ENCODE measurements at regions not wholly inside any gene's neighbourhood (a gene's known extent, or its start where the extent isn't known, plus 50 kb on each side); places are given as distances from the start of the nearest gene placed in this dataset.

DNA sequence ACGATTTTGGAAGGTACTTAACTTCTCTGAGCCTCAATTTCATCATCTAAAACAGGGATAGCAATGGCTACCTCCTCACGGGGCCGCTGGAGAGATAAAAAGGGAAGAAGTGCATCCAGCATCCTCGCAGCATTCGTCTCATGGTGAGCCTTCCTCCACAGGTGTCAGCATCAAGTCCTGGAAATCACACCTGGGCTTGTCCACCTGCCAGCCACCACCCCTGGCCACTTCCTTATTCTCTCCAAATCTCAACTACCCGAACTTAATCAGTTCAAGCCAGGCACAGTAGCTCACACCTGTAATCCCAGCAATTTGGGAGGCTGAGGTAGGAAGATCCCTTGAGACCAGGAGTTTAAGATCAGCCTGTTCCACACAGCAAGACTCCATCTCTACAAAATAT, 234.5 kb downstream of the LY86 start:
- TF ChIP-seq POLR2A (IDR thresholded peaks at IDR 0.05; ENCODE audit: low read depth, low read length) (no peak), POLR2AphosphoS5 (IDR thresholded peaks at IDR 0.05; ENCODE audit: insufficient read depth, low read depth, low read length) (no peak)
- TF ChIP-seq, protein P1, sequence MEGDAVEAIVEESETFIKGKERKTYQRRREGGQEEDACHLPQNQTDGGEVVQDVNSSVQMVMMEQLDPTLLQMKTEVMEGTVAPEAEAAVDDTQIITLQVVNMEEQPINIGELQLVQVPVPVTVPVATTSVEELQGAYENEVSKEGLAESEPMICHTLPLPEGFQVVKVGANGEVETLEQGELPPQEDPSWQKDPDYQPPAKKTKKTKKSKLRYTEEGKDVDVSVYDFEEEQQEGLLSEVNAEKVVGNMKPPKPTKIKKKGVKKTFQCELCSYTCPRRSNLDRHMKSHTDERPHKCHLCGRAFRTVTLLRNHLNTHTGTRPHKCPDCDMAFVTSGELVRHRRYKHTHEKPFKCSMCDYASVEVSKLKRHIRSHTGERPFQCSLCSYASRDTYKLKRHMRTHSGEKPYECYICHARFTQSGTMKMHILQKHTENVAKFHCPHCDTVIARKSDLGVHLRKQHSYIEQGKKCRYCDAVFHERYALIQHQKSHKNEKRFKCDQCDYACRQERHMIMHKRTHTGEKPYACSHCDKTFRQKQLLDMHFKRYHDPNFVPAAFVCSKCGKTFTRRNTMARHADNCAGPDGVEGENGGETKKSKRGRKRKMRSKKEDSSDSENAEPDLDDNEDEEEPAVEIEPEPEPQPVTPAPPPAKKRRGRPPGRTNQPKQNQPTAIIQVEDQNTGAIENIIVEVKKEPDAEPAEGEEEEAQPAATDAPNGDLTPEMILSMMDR (IDR thresholded peaks at IDR 0.05; ENCODE audit: extremely low read depth in 1 of 2, insufficient read depth in 1 of 2, low read depth in 1 of 2, low read length in 2 of 2): no peak
